Activated CD4-positive, alpha-beta T cell treated with anti-CD3 and anti-CD28 coated beads for 36 hours (primary cell): ENCODE measurements at regions not wholly inside any gene's neighbourhood (a gene's known extent, or its start where the extent isn't known, plus 50 kb on each side); places are given as distances from the start of the nearest gene placed in this dataset.

ENCODE experiments used
- ATAC-seq: fragments of 200-7000 bp; cut with Tn5 transposase; one replicate; pipeline ENCODE4 v1.10.0; 2021; ENCODE audit warnings: mild to moderate bottlenecking, moderate library complexity
- CTCF ChIA-PET: fragments of 350-600 bp; sonication (Branson Sonifier 250); formaldehyde crosslinking; loops from one replicate; lab custom pipeline; 2021; ENCODE audit warnings: antibody characterized with exemption; lab: Charles Lee
- POLR2A ChIA-PET: fragments of 350-600 bp; sonication (Branson Sonifier 250); formaldehyde crosslinking; loops from one replicate; lab custom pipeline; 2021; ENCODE audit warnings: antibody characterized with exemption, inconsistent platforms; lab: Charles Lee
- DNase-seq: peaks from one replicate; pipeline ENCODE4 v3.0.0-alpha.2; 2020
- H3K27ac Mint-ChIP-seq: one replicate; pipeline ENCODE4 v1.8.0; 2021; ENCODE audit warnings: mixed read lengths
- H3K27me3 Mint-ChIP-seq: one replicate; pipeline ENCODE4 v1.8.0; 2021; ENCODE audit warnings: mixed read lengths
- H3K36me3 Mint-ChIP-seq: one replicate; pipeline ENCODE4 v1.8.0; 2021; ENCODE audit warnings: low read depth, mixed read lengths
- H3K4me1 Mint-ChIP-seq: one replicate; pipeline ENCODE4 v1.8.0; 2021; ENCODE audit warnings: mixed read lengths
- H3K4me3 Mint-ChIP-seq: one replicate; pipeline ENCODE4 v1.8.0; 2021; ENCODE audit warnings: mild to moderate bottlenecking, moderate library complexity, mixed read lengths
- H3K9me3 Mint-ChIP-seq: one replicate; pipeline ENCODE4 v1.8.0; 2021; ENCODE audit warnings: low read depth, mixed read lengths
- intact Hi-C, 2 experiments: fragments of 100-400 bp; cut with DNase I in 1 of 2; cut with micrococcal nuclease in 1 of 2; formaldehyde crosslinking; loops; one replicate each; pipeline versions ENCODE4 v1.14.2 to v1.15.1; 2022 to 2024; cut with DNase I, micrococcal nuclease

- POLR2A ChIA-PET: no interaction called here
- CTCF ChIA-PET: no interaction called here
- no peaks in the 10 kb centered on the region for H3K36me3 Mint-ChIP-seq
- ATAC-seq (no peak), DNase-seq (no peak)
- no peak overlapping the region for H3K4me3 Mint-ChIP-seq
- H3K4me1 Mint-ChIP-seq: no peaks in the 10 kb centered on the region
- H3K27ac Mint-ChIP-seq: no peak overlapping the region
- H3K9me3 Mint-ChIP-seq: peaks cover 4% of the 10 kb centered on the region
- H3K27me3 Mint-ChIP-seq: no peaks in the 10 kb centered on the region
- intact Hi-C loops: no loop called here
These were observed 547.3 kb downstream of the BCL11B start for GRCh38 chr14:98724734-98725133.

GRCh38 chr14:98725191-98725590 lies 546.8 kb downstream of the BCL11B start:
- Mint-ChIP-seq H3K9me3 (peaks cover 4% of the 10 kb centered on the region), H3K27ac (no peak overlapping the region), H3K4me3 (no peak overlapping the region), H3K27me3 (no peaks in the 10 kb centered on the region), H3K4me1 (no peaks in the 10 kb centered on the region), H3K36me3 (no peaks in the 10 kb centered on the region)
- ChIA-PET CTCF (no interaction called here), POLR2A (no interaction called here)
- ATAC-seq: no peak
- intact Hi-C loops: no loop called here
- no peak for DNase-seq

DNA sequence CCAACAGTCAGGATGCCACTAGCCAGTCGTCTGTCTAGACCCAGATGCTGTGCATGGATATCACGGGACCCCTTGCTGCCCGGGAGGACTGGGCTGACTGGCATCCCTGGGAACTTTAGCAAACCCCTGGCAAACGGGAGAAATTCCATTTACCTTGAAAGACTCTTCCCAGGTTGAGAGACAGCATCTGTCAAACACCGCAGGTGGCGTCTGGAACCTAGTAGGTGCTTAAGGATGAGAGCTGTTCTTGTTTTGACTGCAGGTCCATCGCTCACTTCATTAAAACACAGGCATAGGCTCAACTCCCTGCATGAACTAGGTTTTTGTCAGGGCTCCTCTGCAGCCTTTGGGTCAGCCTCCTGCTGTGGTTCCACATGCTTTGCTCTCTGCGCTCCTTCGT lies 546.3 kb downstream of the BCL11B start:
- ChIA-PET CTCF (no interaction called here), POLR2A (no interaction called here)
- intact Hi-C loops: no loop called here
- H3K27me3 Mint-ChIP-seq: no peaks in the 10 kb centered on the region
- no peaks in the 10 kb centered on the region for H3K4me1 Mint-ChIP-seq
- no peak overlapping the region for H3K27ac Mint-ChIP-seq
- H3K36me3 Mint-ChIP-seq: no peaks in the 10 kb centered on the region
- DNase-seq (no peak), ATAC-seq (no peak)
- H3K9me3 Mint-ChIP-seq: peaks cover 4% of the 10 kb centered on the region
- H3K4me3 Mint-ChIP-seq: no peak overlapping the region

DNA sequence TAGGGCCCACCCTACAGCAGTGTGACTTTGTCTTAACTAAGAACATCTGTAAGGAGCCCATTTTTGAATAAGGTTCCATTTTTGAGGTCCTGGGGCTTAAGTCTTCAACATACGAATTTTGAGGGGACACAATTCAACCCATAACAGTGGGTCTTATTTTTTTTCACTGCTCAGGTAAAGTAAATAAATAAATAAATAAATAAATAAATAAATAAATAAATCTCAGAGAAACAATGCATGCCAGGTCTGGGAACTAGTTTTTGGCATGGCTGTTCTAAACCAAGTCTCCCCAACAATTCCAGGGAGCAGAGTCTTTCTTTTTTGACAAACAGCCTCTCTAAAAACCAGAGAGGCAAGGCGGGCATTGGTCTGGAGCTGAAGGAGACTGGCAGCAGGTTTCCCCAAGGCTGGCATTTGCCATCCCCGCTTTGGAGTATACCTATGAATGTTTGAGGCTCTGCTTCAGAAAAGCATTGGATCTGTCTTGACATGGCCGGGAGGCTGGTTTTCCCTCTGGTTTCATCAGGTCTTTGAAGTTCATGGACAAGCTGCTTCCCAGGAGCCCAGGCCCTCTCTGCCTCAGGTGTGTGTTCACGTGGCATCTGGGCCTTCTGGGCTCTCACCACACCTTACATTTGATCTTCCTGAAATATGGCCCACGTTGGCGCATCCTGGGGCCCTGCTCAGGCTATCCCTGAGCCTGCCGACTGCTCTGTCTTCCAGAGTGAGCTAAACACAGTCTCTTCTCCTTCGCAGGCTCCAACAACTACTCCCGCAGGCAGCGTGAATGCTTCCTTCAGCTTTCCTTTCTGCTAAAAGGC lies 545.2 kb downstream of the BCL11B start:
- Mint-ChIP-seq H3K4me3 (no peak overlapping the region), H3K27ac (no peak overlapping the region), H3K4me1 (no peaks in the 10 kb centered on the region), H3K36me3 (no peaks in the 10 kb centered on the region), H3K27me3 (no peaks in the 10 kb centered on the region), H3K9me3 (peaks cover 4% of the 10 kb centered on the region)
- ATAC-seq: no peak
- CTCF ChIA-PET: interaction anchor here (0.6 kb wide), 1 partner anchor 545 kb away, joined by 3 read pairs; the partner anchor contains the start of gene BCL11B
- intact Hi-C loops: no loop called here
- no peak for DNase-seq
- POLR2A ChIA-PET: no interaction called here

- no peak for ATAC-seq
- Mint-ChIP-seq H3K27ac (no peak overlapping the region), H3K4me3 (no peak overlapping the region), H3K36me3 (no peaks in the 10 kb centered on the region), H3K4me1 (no peaks in the 10 kb centered on the region), H3K27me3 (no peaks in the 10 kb centered on the region), H3K9me3 (no peaks in the 10 kb centered on the region)
- intact Hi-C loops: no loop called here
- DNase-seq: no peak
- POLR2A ChIA-PET: no interaction called here
- CTCF ChIA-PET: no interaction called here
These were observed 544.0 kb downstream of the BCL11B start for GRCh38 chr14:98728024-98728423.

GRCh38 chr14:98728836-98729235 lies 543.2 kb downstream of the BCL11B start:
- no peaks in the 10 kb centered on the region for H3K36me3 Mint-ChIP-seq
- no peaks in the 10 kb centered on the region for H3K4me1 Mint-ChIP-seq
- ChIA-PET CTCF (no interaction called here), POLR2A (no interaction called here)
- DNase-seq (no peak), ATAC-seq (no peak)
- H3K4me3 Mint-ChIP-seq: no peak overlapping the region
- H3K27ac Mint-ChIP-seq: no peak overlapping the region
- no peaks in the 10 kb centered on the region for H3K27me3 Mint-ChIP-seq
- intact Hi-C loops: no loop called here
- no peaks in the 10 kb centered on the region for H3K9me3 Mint-ChIP-seq

DNA sequence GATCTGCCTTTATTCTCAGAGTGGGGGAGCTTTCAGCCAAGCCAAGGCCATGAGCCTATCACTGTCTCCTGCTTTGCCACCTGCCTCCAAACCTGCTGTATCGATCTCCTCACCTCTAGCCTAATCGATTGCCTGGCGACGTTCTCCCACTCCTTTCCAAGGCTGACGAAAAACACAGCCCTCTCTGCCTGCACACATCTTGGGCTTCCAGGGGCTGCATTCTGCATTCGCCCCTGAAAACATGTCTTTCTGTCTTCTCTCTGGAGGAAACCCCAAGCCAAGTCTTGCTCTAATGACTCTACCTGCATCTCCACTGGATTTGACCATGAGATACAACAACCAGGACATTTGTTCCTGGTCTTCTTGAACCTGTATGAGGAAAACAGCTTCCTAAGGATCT lies 540.7 kb downstream of the BCL11B start:
- H3K4me1 Mint-ChIP-seq: no peaks in the 10 kb centered on the region
- ChIA-PET CTCF (interaction anchor here (0.7 kb wide), 1 partner anchor 108 kb away, joined by 3 read pairs; no protein-coding TSS in a partner anchor), POLR2A (no interaction called here)
- ATAC-seq (no peak), DNase-seq (no peak)
- H3K27me3 Mint-ChIP-seq: no peaks in the 10 kb centered on the region
- H3K4me3 Mint-ChIP-seq: no peak overlapping the region
- intact Hi-C loops: no loop called here
- no peaks in the 10 kb centered on the region for H3K9me3 Mint-ChIP-seq
- no peaks in the 10 kb centered on the region for H3K36me3 Mint-ChIP-seq
- no peak overlapping the region for H3K27ac Mint-ChIP-seq

DNA sequence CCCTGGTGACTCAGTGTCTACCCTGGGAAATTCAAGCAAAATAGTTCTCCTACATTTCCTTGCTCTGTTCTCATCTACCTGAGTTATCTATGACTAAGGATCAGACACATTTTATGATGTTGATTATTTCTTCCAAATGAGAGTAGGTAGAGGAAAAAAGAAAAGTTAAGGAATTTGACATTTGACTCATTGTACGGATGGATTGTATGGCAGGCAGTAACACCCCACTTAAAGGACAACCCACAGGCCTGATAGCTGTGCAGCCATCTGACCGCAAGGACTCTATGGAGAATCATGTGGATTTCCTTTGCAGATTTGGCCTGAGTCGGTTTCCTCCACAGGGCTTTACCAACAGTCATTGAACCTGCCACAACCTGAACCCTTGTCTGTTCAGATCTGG lies 540.3 kb downstream of the BCL11B start:
- H3K9me3 Mint-ChIP-seq: no peaks in the 10 kb centered on the region
- intact Hi-C loops: no loop called here
- H3K36me3 Mint-ChIP-seq: no peaks in the 10 kb centered on the region

DNA sequence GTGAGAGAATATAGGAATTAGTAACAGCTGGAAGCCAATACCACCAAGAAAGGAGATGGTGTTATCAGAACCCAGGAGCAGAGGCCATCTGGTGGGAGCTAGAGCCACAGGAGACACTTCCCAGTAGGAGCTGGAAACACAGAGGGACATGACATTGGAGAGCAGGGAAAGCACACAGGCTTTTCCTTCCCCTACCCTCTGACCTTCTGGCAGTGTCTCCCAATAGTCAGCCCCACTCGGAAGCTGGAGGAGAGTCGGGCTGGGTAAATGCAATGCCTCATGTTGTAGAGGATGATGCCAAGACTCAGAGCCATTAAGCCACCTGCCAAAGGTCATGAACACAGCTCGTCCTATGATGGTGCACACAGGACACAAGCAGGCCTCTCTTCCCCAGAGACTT lies 538.5 kb downstream of the BCL11B start:
- ChIA-PET CTCF (interaction anchor here (1.3 kb wide), 1 partner anchor 32 kb away, joined by 6 read pairs; no protein-coding TSS in a partner anchor), POLR2A (no interaction called here)
- no peaks in the 10 kb centered on the region for H3K36me3 Mint-ChIP-seq
- H3K27ac Mint-ChIP-seq: no peak overlapping the region
- DNase-seq: no peak
- H3K9me3 Mint-ChIP-seq: no peaks in the 10 kb centered on the region
- intact Hi-C loops: no loop called here
- no peaks in the 10 kb centered on the region for H3K27me3 Mint-ChIP-seq
- no peak overlapping the region for H3K4me3 Mint-ChIP-seq
- ATAC-seq: no peak
- no peaks in the 10 kb centered on the region for H3K4me1 Mint-ChIP-seq

More for the DNA sequence above, 540.3 kb downstream of the BCL11B start:
- Mint-ChIP-seq H3K27me3 (no peaks in the 10 kb centered on the region), H3K27ac (no peak overlapping the region), H3K4me1 (no peaks in the 10 kb centered on the region), H3K4me3 (no peak overlapping the region)
- DNase-seq (no peak), ATAC-seq (no peak)
- CTCF ChIA-PET: interaction anchor here (0.7 kb wide), 1 partner anchor 109 kb away, joined by 3 read pairs; no protein-coding TSS in a partner anchor
- POLR2A ChIA-PET: no interaction called here

- H3K36me3 Mint-ChIP-seq: no peaks in the 10 kb centered on the region
- ChIA-PET CTCF (no interaction called here), POLR2A (no interaction called here)
- H3K27me3 Mint-ChIP-seq: no peaks in the 10 kb centered on the region
- intact Hi-C loops: no loop called here
- H3K4me1 Mint-ChIP-seq: no peaks in the 10 kb centered on the region
- H3K27ac Mint-ChIP-seq: no peak overlapping the region
- ATAC-seq (no peak), DNase-seq (no peak)
- no peaks in the 10 kb centered on the region for H3K9me3 Mint-ChIP-seq
- H3K4me3 Mint-ChIP-seq: no peak overlapping the region
These were observed 535.2 kb downstream of the BCL11B start for GRCh38 chr14:98736701-98737338.

DNA sequence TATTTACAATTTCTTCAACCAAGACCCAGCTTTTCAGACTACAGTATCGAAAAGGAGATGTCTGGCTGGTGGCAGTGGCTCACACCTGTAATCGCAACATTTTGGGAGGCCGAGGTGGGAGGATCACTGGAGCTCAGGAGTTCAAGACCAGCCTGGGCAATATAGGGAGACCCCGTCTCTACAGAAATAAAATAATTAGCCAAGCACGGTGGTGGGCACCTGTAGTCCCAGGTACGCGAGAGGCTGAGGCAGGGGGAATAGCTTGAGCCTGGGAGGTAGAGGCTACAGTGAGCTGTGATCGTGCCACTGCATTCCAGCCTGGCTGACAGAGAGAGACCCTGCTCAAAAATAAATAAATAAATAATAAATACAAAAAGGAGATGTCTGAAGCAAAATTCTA lies 530.5 kb downstream of the BCL11B start:
- H3K4me3 Mint-ChIP-seq: no peak overlapping the region
- ATAC-seq (no peak), DNase-seq (no peak)
- intact Hi-C loops: no loop called here
- CTCF ChIA-PET: no interaction called here
- H3K27me3 Mint-ChIP-seq: no peaks in the 10 kb centered on the region
- H3K27ac Mint-ChIP-seq: no peak overlapping the region
- POLR2A ChIA-PET: no interaction called here
- no peaks in the 10 kb centered on the region for H3K9me3 Mint-ChIP-seq
- H3K36me3 Mint-ChIP-seq: no peaks in the 10 kb centered on the region
- no peaks in the 10 kb centered on the region for H3K4me1 Mint-ChIP-seq

- Mint-ChIP-seq H3K9me3 (no peaks in the 10 kb centered on the region), H3K27ac (no peak overlapping the region), H3K4me1 (no peaks in the 10 kb centered on the region), H3K4me3 (no peak overlapping the region), H3K36me3 (no peaks in the 10 kb centered on the region), H3K27me3 (no peaks in the 10 kb centered on the region)
- CTCF ChIA-PET: no interaction called here
- DNase-seq (no peak), ATAC-seq (no peak)
- POLR2A ChIA-PET: no interaction called here
- intact Hi-C loops: no loop called here
These were observed 530.0 kb downstream of the BCL11B start for GRCh38 chr14:98742001-98742400.
